GM12873 (cell line): ENCODE measurements at regions not wholly inside any gene's neighbourhood (a gene's known extent, or its start where the extent isn't known, plus 50 kb on each side); places are given as distances from the start of the nearest gene placed in this dataset.

Source experiments
- CTCF ChIP-seq: IDR thresholded peaks from 2 replicates; pipeline ENCODE4 v1.5.1; 2012; ENCODE audit warnings: low read depth, mild to moderate bottlenecking, moderate library complexity, low read length, control low read depth; ENCODE audit not compliant: insufficient read depth; ENCODE audit errors: missing control alignments

- no peak for TF ChIP-seq CTCF
Measured at GRCh38 chr13:106942563-106942962, 374.6 kb upstream of the ARGLU1 start.

- no peak for TF ChIP-seq CTCF
Measured at GRCh38 chr13:106941779-106942178, 373.8 kb upstream of the ARGLU1 start.

DNA sequence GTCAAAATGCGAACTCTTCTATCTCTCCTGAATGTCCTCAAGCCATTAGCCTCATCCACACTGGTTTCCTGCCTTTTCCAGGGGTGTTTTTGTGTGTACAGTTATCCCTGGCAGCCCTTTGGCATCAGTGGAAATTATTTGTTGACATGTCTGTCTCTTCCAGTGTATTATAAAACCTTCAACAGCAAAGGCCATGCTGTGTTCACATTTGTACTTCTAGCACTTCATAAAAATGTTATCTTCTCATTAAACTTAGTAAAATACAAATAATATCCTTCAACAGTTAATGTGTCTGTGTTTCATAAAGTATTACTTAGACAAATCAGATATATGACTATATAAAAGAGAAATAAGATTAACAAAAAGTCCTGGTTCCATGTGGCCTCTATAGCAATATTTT, 359.5 kb upstream of the ARGLU1 start:
- no peak for TF ChIP-seq CTCF

- no peak for TF ChIP-seq CTCF
Measured at GRCh38 chr13:106922384-106922783, 354.4 kb upstream of the ARGLU1 start.

GRCh38 chr13:106919638-106920037, 351.7 kb upstream of the ARGLU1 start:
- no peak for TF ChIP-seq CTCF

DNA sequence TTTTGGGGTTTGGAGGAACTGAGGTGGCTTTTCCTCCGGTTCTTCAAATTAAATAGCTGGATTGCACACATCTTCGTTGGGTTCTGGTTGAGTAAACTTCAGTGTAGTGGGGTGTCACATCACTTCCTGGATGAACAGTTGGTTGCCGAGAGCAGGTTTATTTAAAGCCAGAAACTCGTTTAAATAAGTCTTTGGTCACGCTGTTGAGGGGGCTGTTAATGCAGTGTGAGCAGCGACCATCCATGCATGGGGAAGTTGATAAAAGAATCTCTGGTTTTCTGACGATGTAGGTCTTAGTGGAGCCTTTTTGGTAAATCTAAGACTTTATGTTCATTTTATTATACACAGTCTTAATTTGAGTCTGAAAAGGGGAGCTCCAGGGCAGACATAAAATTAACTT, 351.2 kb upstream of the ARGLU1 start:
- TF ChIP-seq CTCF = no peak

GRCh38 chr13:106918557-106918860, 350.6 kb upstream of the ARGLU1 start:
- TF ChIP-seq CTCF = no peak
